ENCODE measurements at regions not wholly inside any gene's neighbourhood (a gene's known extent, or its start where the extent isn't known, plus 50 kb on each side); places are given as distances from the start of the nearest gene placed in this dataset.

DNA sequence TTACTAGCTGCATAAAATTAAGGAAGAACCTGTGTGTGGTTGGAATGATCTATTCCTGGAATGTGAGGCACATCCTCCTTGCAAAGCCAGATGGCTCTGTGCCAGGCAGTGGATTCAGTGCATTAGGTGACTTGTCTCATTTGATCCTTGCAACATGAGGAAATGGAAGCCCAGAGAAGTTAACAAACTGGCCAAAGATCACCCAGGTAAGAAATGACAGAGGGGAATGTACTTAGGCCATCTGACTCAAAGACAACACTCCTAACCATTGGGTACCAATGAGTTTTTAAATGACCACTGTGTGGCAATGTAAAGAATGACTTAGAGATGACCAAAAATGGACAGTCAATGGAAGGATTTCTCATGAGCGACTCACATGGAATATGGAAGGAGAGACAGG lies 114.2 kb upstream of the RXFP2 start:
- no peak for TF ChIP-seq POLR2A (IDR thresholded peaks at IDR 0.05)
- TF ChIP-seq, protein P1, sequence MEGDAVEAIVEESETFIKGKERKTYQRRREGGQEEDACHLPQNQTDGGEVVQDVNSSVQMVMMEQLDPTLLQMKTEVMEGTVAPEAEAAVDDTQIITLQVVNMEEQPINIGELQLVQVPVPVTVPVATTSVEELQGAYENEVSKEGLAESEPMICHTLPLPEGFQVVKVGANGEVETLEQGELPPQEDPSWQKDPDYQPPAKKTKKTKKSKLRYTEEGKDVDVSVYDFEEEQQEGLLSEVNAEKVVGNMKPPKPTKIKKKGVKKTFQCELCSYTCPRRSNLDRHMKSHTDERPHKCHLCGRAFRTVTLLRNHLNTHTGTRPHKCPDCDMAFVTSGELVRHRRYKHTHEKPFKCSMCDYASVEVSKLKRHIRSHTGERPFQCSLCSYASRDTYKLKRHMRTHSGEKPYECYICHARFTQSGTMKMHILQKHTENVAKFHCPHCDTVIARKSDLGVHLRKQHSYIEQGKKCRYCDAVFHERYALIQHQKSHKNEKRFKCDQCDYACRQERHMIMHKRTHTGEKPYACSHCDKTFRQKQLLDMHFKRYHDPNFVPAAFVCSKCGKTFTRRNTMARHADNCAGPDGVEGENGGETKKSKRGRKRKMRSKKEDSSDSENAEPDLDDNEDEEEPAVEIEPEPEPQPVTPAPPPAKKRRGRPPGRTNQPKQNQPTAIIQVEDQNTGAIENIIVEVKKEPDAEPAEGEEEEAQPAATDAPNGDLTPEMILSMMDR (IDR thresholded peaks at IDR 0.05) = no peak
- Histone ChIP-seq H3K4me3 (no peak overlapping the region), H3K27me3 (no peaks in the 10 kb centered on the region), H3K9me3 (no peaks in the 10 kb centered on the region), H3K4me1 (no peaks in the 10 kb centered on the region), H3K27ac (no peak overlapping the region), H3K36me3 (no peaks in the 10 kb centered on the region)
- no peak for DNase-seq

DNA sequence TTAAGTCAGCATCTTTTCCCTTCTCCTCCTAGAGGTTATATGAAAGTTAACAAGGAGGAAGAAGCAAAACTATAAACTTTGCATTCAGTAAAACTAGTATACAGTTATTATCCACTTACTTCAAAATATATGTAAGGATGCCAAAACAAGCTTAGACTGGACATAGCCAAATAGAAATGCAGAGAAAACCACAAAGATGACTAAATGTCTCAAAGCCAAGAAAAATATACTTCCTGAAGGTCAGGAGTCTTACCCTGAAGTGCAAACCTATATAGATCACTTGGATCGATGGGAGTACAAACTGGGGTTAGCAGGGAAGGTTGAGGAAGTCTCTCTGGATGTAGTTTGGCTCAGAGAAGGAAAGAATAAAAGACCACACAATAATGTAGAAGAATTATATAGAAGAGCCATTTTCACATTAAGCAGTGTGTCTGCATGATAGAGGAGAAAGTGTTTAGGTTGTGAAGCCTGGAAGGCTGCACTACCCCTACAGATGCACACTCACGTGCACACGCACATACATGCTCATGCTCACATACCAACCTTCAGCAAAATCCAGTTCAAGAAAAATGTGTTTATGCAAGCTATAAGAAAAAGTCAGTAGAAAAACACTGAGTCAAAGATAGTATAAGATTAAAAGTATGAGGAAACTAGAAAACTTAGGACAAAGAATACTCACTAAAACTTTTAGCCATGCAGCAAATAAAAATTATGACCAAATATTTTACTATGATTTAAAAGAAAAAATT lies 112.1 kb upstream of the RXFP2 start:
- Histone ChIP-seq H3K27me3 (no peaks in the 10 kb centered on the region), H3K27ac (no peak overlapping the region), H3K9me3 (no peaks in the 10 kb centered on the region), H3K4me3 (no peak overlapping the region), H3K36me3 (no peaks in the 10 kb centered on the region), H3K4me1 (no peaks in the 10 kb centered on the region)
- no peak for DNase-seq
- no peak for TF ChIP-seq POLR2A (IDR thresholded peaks at IDR 0.05)
- TF ChIP-seq, protein P1 (IDR thresholded peaks at IDR 0.05) = no peak

DNA sequence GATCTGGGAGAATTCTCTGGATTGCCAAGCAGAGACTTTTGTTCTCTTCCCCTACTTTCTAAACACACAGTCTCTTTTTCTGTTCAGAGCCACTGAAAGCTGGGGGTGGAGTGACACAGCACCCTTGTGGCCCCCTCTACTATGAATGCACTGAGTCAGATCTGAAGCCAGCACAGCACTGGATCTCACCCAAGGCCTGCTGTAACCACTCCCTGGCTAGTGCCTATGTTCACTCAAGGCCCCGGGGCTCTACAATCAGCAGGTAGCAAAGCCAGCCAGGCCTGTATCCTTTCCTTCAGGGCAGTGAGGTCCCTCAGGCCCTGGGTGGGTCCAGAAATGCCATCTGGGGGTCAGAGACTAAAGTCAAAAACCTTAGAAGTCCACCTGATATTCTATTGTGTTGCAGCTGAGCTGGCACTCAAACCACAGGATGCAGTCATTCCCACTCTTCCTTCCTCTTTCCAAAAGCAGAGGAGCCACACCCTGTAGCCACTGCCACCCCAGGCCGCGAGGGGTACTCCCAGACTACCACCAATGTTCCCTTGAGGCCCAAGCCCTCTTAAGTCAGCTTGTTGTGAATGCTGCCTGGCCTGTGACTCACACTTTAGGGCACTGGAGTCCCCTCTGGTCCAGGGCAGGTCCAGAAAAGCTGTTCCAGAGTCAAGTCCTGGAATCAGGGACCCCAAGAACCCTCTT lies 110.1 kb upstream of the RXFP2 start:
- no peaks in the 10 kb centered on the region for H3K36me3 ChIP-seq
- no peak overlapping the region for H3K4me3 ChIP-seq
- DNase-seq = no peak
- H3K4me1 ChIP-seq = no peaks in the 10 kb centered on the region
- no peaks in the 10 kb centered on the region for H3K9me3 ChIP-seq
- H3K27me3 ChIP-seq = no peaks in the 10 kb centered on the region
- no peak overlapping the region for H3K27ac ChIP-seq
- no peak for TF ChIP-seq POLR2A (IDR thresholded peaks at IDR 0.05)
- TF ChIP-seq, protein P1 (IDR thresholded peaks at IDR 0.05) = no peak

DNA sequence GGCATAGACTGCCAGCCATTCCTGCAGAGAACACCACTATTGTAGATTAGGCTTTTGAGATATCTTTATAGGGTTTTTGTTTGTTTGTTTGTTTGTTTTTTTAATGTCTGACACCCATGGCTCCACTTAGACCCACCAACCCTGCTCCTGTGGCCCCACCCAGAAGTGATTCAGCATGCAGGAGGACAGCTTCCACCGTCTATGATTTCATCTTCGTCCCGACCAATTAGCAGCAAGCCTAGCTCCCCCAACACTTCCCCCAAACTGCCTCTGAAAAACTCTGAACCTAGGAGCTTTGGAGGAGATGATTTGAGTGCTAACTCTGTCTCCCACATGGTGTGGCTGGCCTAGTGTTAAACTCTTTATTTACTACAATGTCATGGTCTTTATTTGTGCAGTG lies 108.3 kb upstream of the RXFP2 start:
- Histone ChIP-seq H3K4me1 (no peaks in the 10 kb centered on the region), H3K27ac (no peak overlapping the region), H3K4me3 (no peak overlapping the region), H3K9me3 (no peaks in the 10 kb centered on the region), H3K36me3 (no peaks in the 10 kb centered on the region), H3K27me3 (no peaks in the 10 kb centered on the region)
- DNase-seq = no peak
- TF ChIP-seq, protein P1 (IDR thresholded peaks at IDR 0.05) = no peak
- TF ChIP-seq POLR2A (IDR thresholded peaks at IDR 0.05) = no peak

DNA sequence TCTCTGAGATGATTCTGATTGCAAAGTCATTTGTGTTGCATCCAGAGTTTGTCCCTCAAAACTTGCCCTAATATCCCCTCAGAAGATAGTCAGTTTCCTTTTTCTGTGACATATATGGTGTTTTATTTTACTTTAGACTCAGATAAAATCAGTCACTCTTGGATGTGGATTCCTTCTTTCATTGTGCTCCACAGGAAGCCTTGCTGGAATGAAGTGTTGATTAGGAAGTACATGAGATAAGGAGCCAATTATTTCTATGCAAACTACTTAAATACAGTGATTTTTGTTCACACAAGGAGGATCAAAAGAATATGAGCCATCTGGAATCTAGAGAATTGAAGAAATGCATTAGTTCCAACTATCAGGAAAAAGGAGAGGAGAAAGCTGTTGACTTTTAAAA lies 107.6 kb upstream of the RXFP2 start:
- no peak overlapping the region for H3K27ac ChIP-seq
- no peaks in the 10 kb centered on the region for H3K27me3 ChIP-seq
- H3K4me1 ChIP-seq = no peaks in the 10 kb centered on the region
- no peak overlapping the region for H3K4me3 ChIP-seq
- TF ChIP-seq, protein P1 (IDR thresholded peaks at IDR 0.05) = no peak
- TF ChIP-seq POLR2A (IDR thresholded peaks at IDR 0.05) = no peak
- no peaks in the 10 kb centered on the region for H3K9me3 ChIP-seq
- H3K36me3 ChIP-seq = no peaks in the 10 kb centered on the region
- DNase-seq = no peak

All from Peyer's patch (tissue), 4 donors.